ENCODE measurements at regions not wholly inside any gene's neighbourhood (a gene's known extent, or its start where the extent isn't known, plus 50 kb on each side); places are given as distances from the start of the nearest gene placed in this dataset.
"Not testable (repeated sequence)": the region's sequence is repeated elsewhere in the genome, so short reads cannot be mapped to it uniquely, and the experiment has no call there.

DNA sequence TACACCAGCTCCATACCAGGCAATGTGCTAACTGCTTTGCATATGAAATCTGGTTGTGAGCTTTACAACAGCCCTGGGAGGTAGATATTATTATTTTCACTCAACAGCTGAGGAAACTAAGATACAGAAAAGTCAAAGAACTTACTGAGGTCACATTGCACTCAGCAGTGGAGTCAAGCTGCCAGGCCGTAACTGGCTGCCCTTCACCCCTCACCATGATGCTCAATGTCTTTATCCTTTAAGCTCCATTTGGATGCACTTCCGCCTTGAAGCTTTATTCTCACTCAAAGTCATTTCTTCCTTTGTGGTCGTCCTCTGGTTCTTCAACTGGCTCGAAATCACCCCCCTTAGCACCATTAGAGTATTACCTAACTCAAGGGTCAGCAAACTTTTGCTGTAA lies 81.7 kb upstream of the RALGPS2 start:
- DNase-seq: no peak

- DNase-seq: no peak
These were observed 81.2 kb upstream of the RALGPS2 start for GRCh38 chr1:178643831-178644230.

DNA sequence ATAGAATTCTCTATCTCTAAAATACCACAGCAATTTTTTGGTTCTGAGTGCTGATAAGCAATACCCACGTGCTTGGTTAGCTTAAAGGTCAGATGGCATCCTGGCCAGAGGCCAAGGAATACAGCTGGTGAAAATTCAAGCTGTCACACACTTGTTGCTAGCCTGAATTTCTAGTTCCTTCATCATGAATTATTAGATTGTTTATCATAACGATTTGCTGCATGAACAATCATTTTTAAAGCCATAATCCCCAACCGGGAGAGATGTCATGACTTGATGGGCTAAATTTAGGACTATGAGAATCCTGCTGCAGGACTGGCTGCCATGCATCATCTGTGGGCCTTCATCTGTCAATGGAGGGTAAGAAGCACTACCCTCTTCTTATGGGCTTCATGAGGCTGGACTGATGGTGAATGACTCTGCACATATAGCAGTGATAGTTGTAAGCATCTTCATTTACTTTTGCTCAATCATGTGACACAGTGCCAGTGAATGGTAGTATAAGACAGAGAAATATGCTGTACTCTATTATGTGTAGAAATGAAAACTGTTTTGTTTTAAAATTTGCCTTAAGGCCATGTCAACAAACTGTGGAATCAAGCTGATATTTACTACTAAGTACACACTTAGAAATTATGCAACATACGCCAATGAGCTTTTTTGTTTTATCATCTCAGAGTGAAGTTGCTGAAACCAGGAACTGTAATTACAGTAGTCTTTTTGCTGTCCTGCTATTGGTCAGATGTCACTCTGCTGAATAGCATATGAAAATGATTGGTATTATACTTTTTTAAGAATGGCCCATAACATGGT lies 80.5 kb upstream of the RALGPS2 start:
- DNase-seq: no peak

- no peak for DNase-seq
These were observed 79.8 kb upstream of the RALGPS2 start for GRCh38 chr1:178645157-178645807.

DNA sequence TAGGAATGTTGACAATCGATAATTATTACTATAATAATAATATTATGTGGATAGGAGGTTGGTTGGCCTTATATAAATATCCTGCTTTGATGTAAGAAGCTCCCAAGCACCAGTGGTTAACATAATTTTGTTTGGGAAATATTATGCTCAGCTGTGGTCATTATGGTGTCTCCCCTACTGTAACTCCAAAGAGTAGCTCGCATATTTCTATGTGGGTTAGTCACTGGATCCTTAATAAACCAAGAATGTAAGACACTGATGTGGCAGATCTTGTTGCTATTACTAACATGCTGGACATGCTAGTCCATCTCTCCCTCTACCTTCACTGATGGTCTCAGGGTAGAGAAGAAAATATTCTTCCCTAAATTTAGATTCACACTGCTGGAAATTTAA lies 79.2 kb upstream of the RALGPS2 start:
- DNase-seq: no peak

- no peak for DNase-seq
These were observed 78.2 kb upstream of the RALGPS2 start for GRCh38 chr1:178646821-178647220.

DNA sequence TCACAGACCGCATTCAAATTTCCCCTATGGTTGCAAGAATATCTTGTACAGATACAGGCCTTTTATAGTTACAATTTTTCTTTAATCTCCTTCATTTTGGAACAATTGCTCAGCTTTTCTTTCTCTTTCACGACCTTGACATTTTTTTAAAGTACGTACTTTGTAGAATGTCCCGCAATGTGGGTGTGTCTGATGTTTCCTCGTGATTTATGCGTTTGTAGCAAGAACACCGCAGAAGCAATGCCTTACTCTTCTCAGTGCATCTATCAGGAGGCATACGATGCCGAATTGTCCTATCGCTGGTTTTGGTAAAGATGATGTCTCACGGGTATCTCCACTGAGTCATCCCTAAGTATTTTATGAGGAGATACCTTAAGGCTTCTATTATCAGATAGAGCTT lies 76.9 kb upstream of the RALGPS2 start:
- DNase-seq: no peak

GRCh38 chr1:178649582-178650350 lies 75.3 kb upstream of the RALGPS2 start:
- peak; percentile 9 to 49 (median 24) for DNase-seq

GRCh38 chr1:178650934-178651511 lies 74.0 kb upstream of the RALGPS2 start:
- no peak for DNase-seq

GRCh38 chr1:178651742-178652141 lies 73.3 kb upstream of the RALGPS2 start:
- no peak for DNase-seq

DNA sequence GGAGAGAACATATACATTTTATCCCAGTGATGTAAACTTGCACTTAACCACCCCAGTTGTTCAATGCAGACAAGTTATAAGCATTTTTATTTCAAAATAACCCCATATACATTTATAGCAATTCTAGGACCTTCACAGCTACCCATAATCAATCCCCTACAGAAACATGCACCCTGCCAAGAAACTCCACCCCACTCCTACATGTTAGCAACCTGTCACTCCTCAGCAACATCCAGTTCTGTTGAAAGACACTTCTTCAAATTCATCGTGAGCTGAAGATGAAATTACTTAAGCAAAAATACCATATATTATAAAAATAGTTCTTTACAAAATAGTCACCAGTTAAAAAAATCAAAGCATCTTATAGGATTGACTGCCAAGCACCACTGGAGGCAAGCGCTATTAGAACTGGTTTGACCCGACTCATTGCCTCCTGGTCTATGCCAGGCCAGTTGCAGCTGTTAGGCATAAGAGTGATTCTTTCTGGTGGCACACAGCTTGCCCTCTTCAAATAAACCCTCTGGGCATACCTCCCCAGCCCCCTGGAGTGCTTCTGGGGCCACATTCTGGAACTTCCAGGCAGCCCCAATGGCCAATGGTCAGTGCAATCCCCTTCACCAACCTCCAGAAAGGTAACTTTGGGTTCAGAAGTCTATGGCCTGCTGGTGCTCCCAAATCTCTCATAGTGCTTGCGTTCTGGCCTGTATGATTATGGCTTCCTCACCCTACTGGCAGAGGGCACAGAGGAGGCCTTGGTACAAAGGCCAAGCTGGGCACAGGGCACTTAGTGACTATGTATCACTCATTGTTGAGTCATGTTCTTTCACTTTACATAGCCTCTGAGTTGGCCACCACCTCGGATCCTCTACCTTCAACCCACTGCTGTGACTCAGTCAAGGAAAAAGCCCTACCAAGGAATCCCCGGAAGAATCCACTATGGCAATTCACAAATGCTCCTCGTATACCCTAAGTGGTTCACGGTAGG lies 72.2 kb upstream of the RALGPS2 start:
- DNase-seq: peak; percentile 22 to 49 (median 43)

DNA sequence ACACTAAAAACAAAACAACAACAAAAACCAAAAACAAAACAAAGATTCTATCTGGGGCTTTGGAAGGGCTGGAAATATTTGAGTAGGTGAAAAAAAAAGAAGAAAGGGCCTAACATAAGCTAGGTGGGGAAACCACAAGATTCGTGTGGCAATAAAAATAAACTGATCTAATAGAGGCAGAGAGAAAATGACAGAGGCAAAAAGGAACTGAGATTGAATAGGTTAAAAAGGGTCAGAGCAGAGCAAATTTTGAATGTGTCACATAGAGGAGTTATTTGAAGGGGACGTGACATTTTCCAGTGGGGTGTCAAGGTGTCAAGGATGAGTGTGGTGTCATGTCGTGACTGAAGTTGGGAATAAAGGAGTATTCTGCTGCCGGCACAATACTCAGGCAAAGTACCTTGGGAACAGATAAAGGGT lies 65.2 kb upstream of the RALGPS2 start:
- no peak for DNase-seq

DNA sequence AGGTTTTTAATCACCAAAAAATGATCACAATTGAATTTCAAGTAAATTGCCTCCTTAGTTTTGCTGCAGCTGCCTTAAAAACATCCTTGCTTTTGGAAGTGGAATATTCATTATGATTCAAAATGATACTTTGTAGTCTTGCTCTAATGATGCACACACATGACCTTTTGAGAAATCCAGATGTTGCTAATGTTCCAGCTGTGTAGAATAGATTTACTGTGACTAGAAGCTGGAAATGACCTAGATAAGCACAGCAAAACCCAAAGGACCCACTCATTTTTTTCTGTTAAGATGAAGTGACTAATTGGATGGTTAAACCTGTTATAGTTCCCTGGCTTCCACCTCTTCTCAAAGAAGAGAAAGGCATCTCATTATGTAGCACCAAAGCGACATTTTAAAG lies 64.6 kb upstream of the RALGPS2 start:
- DNase-seq: no peak

GRCh38 chr1:178664278-178664677 lies 60.8 kb upstream of the RALGPS2 start:
- peak; percentile 21 to 46 (median 45) for DNase-seq

- no peak for DNase-seq
These were observed 59.5 kb upstream of the RALGPS2 start for GRCh38 chr1:178665579-178665978.

- not testable (repeated sequence) for DNase-seq
These were observed 58.2 kb upstream of the RALGPS2 start for GRCh38 chr1:178666891-178667290.

DNA sequence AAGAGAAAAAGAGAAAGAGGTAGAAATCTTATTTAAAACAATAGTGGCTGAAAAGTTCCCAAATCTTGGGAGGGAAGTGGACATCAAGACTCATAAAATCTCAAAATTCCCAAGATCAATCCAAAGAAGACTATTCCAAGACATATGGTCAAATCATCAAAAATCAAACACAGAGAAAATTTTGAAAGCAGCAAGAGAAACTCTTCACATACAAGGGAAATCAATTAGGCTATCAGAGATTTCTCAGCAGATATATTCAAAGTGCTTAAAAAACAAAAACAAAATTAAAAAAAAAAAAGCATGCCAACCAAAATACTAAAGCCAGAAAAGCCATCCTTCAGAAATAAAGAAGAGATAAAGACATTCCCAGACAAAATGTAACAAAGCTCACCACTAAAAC lies 52.6 kb upstream of the RALGPS2 start:
- DNase-seq: no peak

GRCh38 chr1:178674559-178674958 lies 50.5 kb upstream of the RALGPS2 start:
- not testable (repeated sequence) for DNase-seq
